Bronchial epithelial cell (primary cell): ENCODE measurements at regions not wholly inside any gene's neighbourhood (a gene's known extent, or its start where the extent isn't known, plus 50 kb on each side); places are given as distances from the start of the nearest gene placed in this dataset.

Experiments used
- DNase-seq: peaks from one replicate; pipeline ENCODE4 v3.0.0-alpha.2; 2010; ENCODE audit warnings: low read depth
- FAIRE-seq: peaks from 2 replicates; lab custom pipeline; 2011; peaks lifted over from hg19 to GRCh38; lab: Jason Lieb, UNC
- H3K27me3 ChIP-seq: 2 replicates; pipeline ENCODE4 v1.5.1; 2011; ENCODE audit warnings: low read length; ENCODE audit not compliant: control insufficient read depth, insufficient read depth
- H3K36me3 ChIP-seq: 2 replicates; pipeline ENCODE4 v1.5.1; 2011; ENCODE audit warnings: low read length; ENCODE audit not compliant: control insufficient read depth, insufficient read depth
- H3K4me3 ChIP-seq: 2 replicates; pipeline ENCODE4 v1.5.1; 2011; ENCODE audit warnings: mild to moderate bottlenecking, low read depth, low read length, control low read depth
- CTCF ChIP-seq: IDR thresholded peaks from 2 replicates; pipeline ENCODE4 v1.5.1; 2011; ENCODE audit warnings: mild to moderate bottlenecking, moderate library complexity, low read length, control low read depth, inconsistent platforms; ENCODE audit not compliant: insufficient read depth, severe bottlenecking

DNA sequence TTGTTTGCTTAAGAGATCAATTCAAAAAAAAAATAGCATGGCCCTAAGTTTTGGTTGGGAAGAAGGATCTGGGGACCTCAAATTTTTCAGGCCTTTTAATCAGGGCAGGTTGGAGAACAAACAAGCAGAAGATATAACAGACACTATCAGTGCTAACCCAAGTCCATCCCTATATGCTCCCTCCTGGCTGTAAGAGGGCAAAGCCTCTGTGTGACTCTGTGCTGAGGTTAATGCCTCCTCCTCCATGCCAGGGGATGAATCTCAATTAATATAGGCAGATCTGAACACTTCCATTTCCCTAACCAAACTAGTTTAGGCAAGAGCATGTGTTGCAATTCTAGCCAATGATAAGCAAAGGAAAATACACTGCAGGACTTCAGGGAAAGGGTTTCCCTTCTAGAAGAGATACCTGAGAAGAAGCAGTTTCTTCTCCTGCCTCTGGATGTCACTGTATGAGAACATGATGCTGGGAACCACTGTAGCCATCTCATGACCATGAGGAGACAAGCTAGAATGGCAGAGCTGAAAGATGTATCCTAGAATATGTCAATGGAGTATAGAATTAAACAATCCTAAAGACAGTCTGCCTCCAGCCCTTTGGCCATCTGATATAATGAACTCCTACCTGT lies 76.0 kb downstream of the CHD9NB start:
- no peak for FAIRE-seq
- Histone ChIP-seq H3K36me3 (no peaks in the 10 kb centered on the region), H3K4me3 (no peak overlapping the region), H3K27me3 (no peaks in the 10 kb centered on the region)
- peak; percentile 63 for DNase-seq
- peak; percentile 44 for TF ChIP-seq CTCF

DNA sequence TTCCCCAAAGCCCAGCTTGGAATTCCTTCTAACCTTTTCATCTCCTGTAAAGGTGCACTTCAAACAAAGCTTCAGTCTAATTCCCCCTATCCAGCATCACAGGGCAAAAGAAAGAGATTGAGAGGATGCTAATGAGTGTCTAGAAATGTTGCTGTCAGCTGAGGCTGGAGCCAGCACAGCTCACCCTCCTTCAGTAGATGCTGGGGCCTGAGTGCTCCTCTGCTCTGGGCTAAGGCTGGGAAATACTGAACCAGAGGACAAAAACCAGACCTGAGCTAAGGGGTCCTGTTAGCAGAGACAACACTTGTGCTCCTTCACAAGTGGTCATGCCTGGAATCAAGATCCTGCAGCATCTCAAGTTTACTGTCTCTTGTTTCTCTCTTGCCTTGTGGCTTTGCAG lies 85.0 kb downstream of the CHD9NB start:
- no peak overlapping the region for H3K4me3 ChIP-seq
- DNase-seq, result no peak
- no peak for TF ChIP-seq CTCF
- H3K27me3 ChIP-seq, result no peaks in the 10 kb centered on the region
- no peaks in the 10 kb centered on the region for H3K36me3 ChIP-seq
- FAIRE-seq, result peak; percentile 60

DNA sequence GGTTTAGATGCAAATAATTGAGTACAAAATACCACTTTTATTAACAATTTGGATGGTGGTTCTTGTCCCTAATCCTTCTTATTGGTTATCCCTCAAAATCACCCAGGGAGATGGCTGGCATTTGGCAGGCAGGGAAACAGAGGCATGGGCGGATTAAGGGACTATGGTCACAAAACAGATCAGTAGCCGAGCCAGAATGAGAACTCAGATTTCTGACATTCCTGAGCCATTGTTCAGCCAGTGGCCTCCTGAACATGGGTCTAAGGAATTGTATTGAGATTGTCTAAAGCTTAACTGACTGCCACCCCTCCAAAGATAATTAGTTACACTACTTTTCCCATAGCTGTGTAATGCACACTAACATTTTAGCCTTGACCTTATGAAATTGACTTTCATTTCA lies 88.4 kb downstream of the CHD9NB start:
- FAIRE-seq (no peak), DNase-seq (no peak)
- Histone ChIP-seq H3K36me3 (no peaks in the 10 kb centered on the region), H3K4me3 (no peak overlapping the region), H3K27me3 (no peaks in the 10 kb centered on the region)
- TF ChIP-seq CTCF, result no peak

- DNase-seq (no peak), FAIRE-seq (no peak)
- H3K36me3 ChIP-seq, result no peaks in the 10 kb centered on the region
- H3K27me3 ChIP-seq, result no peaks in the 10 kb centered on the region
- TF ChIP-seq CTCF, result no peak
- H3K4me3 ChIP-seq, result no peak overlapping the region
These were observed 88.8 kb downstream of the CHD9NB start for GRCh38 chr16:52963855-52964242.

DNA sequence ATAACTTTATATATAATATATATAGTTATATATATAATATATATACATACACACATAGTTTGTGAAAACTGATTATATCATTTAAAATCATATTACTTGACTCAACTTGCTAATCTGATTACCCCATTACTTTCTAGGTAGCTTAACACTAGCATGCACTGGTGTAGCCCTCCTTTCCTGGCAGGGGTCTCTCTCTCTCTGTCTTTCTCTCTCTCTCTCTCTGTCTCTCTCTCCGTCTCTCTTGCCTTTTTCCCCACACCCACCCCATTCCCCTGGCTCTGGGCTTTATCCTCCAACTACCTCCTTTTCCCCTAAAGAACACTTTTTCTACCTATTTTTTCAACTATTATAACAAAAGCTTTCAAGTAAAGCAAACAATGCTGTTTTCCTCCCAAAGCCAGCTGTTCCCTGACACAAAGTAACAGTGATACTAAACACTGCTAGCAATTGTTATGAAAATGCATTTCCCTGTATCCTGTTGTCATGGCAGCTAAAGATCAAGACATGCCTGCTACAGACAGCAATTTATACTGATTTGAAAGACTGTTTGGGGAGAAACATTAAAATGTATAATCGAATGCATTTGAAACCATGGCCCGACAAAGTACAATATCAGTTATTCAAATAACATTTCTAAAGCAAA lies 89.4 kb downstream of the CHD9NB start:
- no peak overlapping the region for H3K4me3 ChIP-seq
- FAIRE-seq (no peak), DNase-seq (no peak)
- TF ChIP-seq CTCF, result no peak
- no peaks in the 10 kb centered on the region for H3K36me3 ChIP-seq
- no peaks in the 10 kb centered on the region for H3K27me3 ChIP-seq
